Activated CD8-positive, alpha-beta T cell treated with anti-CD3 and anti-CD28 coated beads for 36 hours (primary cell): ENCODE measurements at regions not wholly inside any gene's neighbourhood (a gene's known extent, or its start where the extent isn't known, plus 50 kb on each side); places are given as distances from the start of the nearest gene placed in this dataset.

ENCODE experiments used
- ATAC-seq: fragments of 200-7000 bp; cut with Tn5 transposase; one replicate; pipeline ENCODE4 v1.10.0; 2021; ENCODE audit warnings: mild to moderate bottlenecking, moderate library complexity
- CTCF ChIA-PET: fragments of 350-600 bp; sonication (Branson Sonifier 250); formaldehyde crosslinking; loops from one replicate; lab custom pipeline; 2021; ENCODE audit warnings: antibody characterized with exemption; lab: Charles Lee
- POLR2A ChIA-PET: fragments of 350-600 bp; sonication (Branson Sonifier 250); formaldehyde crosslinking; loops from one replicate; lab custom pipeline; 2021; ENCODE audit warnings: antibody characterized with exemption; lab: Charles Lee
- DNase-seq: peaks from one replicate; pipeline ENCODE4 v3.0.0-alpha.2; 2020
- H3K27ac Mint-ChIP-seq: one replicate; pipeline ENCODE4 v1.8.0; 2021; ENCODE audit warnings: mild to moderate bottlenecking, mixed read lengths
- H3K27me3 Mint-ChIP-seq: one replicate; pipeline ENCODE4 v1.8.0; 2021; ENCODE audit warnings: mixed read lengths
- H3K36me3 Mint-ChIP-seq: one replicate; pipeline ENCODE4 v1.8.0; 2021; ENCODE audit warnings: low read depth, mixed read lengths
- H3K4me1 Mint-ChIP-seq: one replicate; pipeline ENCODE4 v1.8.0; 2021; ENCODE audit warnings: low read depth, mixed read lengths
- H3K4me3 Mint-ChIP-seq: one replicate; pipeline ENCODE4 v1.8.0; 2021; ENCODE audit warnings: mild to moderate bottlenecking, moderate library complexity, mixed read lengths
- H3K9me3 Mint-ChIP-seq: one replicate; pipeline ENCODE4 v1.8.0; 2021; ENCODE audit warnings: mixed read lengths
- CTCF ChIP-seq: fragments of 200-600 bp; IDR thresholded peaks from one replicate; pipeline ENCODE4 v1.8.0; 2022; ENCODE audit warnings: antibody characterized with exemption, mild to moderate bottlenecking
- intact Hi-C: fragments of 100-400 bp; cut with micrococcal nuclease; formaldehyde crosslinking; loops from one replicate; pipeline ENCODE4 v1.10.0; 2022

GRCh38 chr11:44397586-44398178 lies 87.7 kb upstream of the ALX4 start:
- ChIA-PET POLR2A (no interaction called here), CTCF (interaction anchor here (1.2 kb wide), 1 partner anchor 112 kb away, joined by 4 read pairs; no protein-coding TSS in a partner anchor)
- no peaks in the 10 kb centered on the region for H3K4me1 Mint-ChIP-seq

GRCh38 chr11:44398266-44399030 lies 88.5 kb upstream of the ALX4 start:
- Mint-ChIP-seq H3K27me3 (peaks cover 18% of the 10 kb centered on the region), H3K36me3 (peaks cover 1% of the 10 kb centered on the region), H3K9me3 (no peaks in the 10 kb centered on the region), H3K27ac (no peak overlapping the region), H3K4me1 (no peaks in the 10 kb centered on the region), H3K4me3 (no peak overlapping the region)
- ChIA-PET POLR2A (no interaction called here), CTCF (interaction anchor here (1.2 kb wide), 1 partner anchor 112 kb away, joined by 4 read pairs; no protein-coding TSS in a partner anchor)
- DNase-seq (no peak), ATAC-seq (no peak)
- no peak for TF ChIP-seq CTCF
- intact Hi-C loops = no loop called here

More at GRCh38 chr11:44397586-44398178, 87.7 kb upstream of the ALX4 start:
- no peaks in the 10 kb centered on the region for H3K9me3 Mint-ChIP-seq
- H3K27me3 Mint-ChIP-seq = peaks cover 18% of the 10 kb centered on the region
- no peak overlapping the region for H3K27ac Mint-ChIP-seq
- no peak for DNase-seq
- TF ChIP-seq CTCF = no peak
- H3K36me3 Mint-ChIP-seq = peaks cover 1% of the 10 kb centered on the region
- no peak for ATAC-seq
- H3K4me3 Mint-ChIP-seq = no peak overlapping the region
- intact Hi-C loops = no loop called here

- POLR2A ChIA-PET = no interaction called here
- ATAC-seq (no peak), DNase-seq (no peak)
- Mint-ChIP-seq H3K27ac (no peak overlapping the region), H3K4me3 (no peak overlapping the region), H3K4me1 (no peaks in the 10 kb centered on the region), H3K36me3 (peaks cover 1% of the 10 kb centered on the region), H3K9me3 (no peaks in the 10 kb centered on the region), H3K27me3 (peaks cover 18% of the 10 kb centered on the region)
- CTCF ChIA-PET = no interaction called here
- no peak for TF ChIP-seq CTCF
- intact Hi-C loops = no loop called here
Observed at GRCh38 chr11:44399968-44400367, 90.0 kb upstream of the ALX4 start.

GRCh38 chr11:44400431-44400830 lies 90.5 kb upstream of the ALX4 start:
- ChIA-PET POLR2A (no interaction called here), CTCF (no interaction called here)
- peaks cover 1% of the 10 kb centered on the region for H3K36me3 Mint-ChIP-seq
- H3K4me1 Mint-ChIP-seq = no peaks in the 10 kb centered on the region
- TF ChIP-seq CTCF = no peak
- peaks cover 17% of the 10 kb centered on the region for H3K27me3 Mint-ChIP-seq
- H3K4me3 Mint-ChIP-seq = no peak overlapping the region
- intact Hi-C loops = no loop called here
- no peak overlapping the region for H3K27ac Mint-ChIP-seq
- ATAC-seq = no peak
- no peak for DNase-seq
- no peaks in the 10 kb centered on the region for H3K9me3 Mint-ChIP-seq

- ATAC-seq (no peak), DNase-seq (no peak)
- Mint-ChIP-seq H3K4me3 (no peak overlapping the region), H3K27ac (no peak overlapping the region), H3K4me1 (no peaks in the 10 kb centered on the region), H3K36me3 (no peaks in the 10 kb centered on the region), H3K27me3 (peaks cover 5% of the 10 kb centered on the region), H3K9me3 (no peaks in the 10 kb centered on the region)
- POLR2A ChIA-PET = no interaction called here
- intact Hi-C loops = no loop called here
- CTCF ChIA-PET = no interaction called here
- no peak for TF ChIP-seq CTCF
Observed at GRCh38 chr11:44402466-44403075, 92.6 kb upstream of the ALX4 start.
